HUES64 (cell line): ENCODE measurements at regions not wholly inside any gene's neighbourhood (a gene's known extent, or its start where the extent isn't known, plus 50 kb on each side); places are given as distances from the start of the nearest gene placed in this dataset.

Source experiments
- H3K27ac ChIP-seq: 2 replicates; pipeline ENCODE4 v1.7.0; 2013; ENCODE audit warnings: low read depth, low read length, inconsistent platforms
- H3K27me3 ChIP-seq: 2 replicates; pipeline ENCODE4 v1.6.1; 2013; ENCODE audit warnings: mild to moderate bottlenecking, low read length; ENCODE audit not compliant: insufficient read depth
- H3K36me3 ChIP-seq: 2 replicates; pipeline ENCODE4 v1.6.1; 2013; ENCODE audit warnings: mild to moderate bottlenecking, low read length; ENCODE audit not compliant: insufficient read depth
- H3K4me1 ChIP-seq: 2 replicates; pipeline ENCODE4 v1.6.1; 2013; ENCODE audit warnings: mild to moderate bottlenecking, low read length, moderate library complexity; ENCODE audit not compliant: insufficient read depth
- H3K4me3 ChIP-seq: 2 replicates; pipeline ENCODE4 v1.5.1; 2013; ENCODE audit warnings: mild to moderate bottlenecking, low read length, moderate library complexity
- H3K9ac ChIP-seq: 2 replicates; pipeline ENCODE4 v1.6.1; 2013; ENCODE audit warnings: mild to moderate bottlenecking, low read depth, low read length
- H3K9me3 ChIP-seq: 2 replicates; pipeline ENCODE4 v1.6.1; 2013; ENCODE audit warnings: low read depth, low read length; ENCODE audit not compliant: insufficient read depth
- WGBS: fragments of 150-250, 120-280 bp; methylation state at CpG from one replicate; pipeline ENCODE4 v1.1.7; 2013; ENCODE audit warnings: missing lambda C conversion rate; 5-methylcytosine and 5-hydroxymethylcytosine counted together

GRCh38 chr7:108697254-108697653, 127.6 kb downstream of the DNAJB9 start:
- no peaks in the 10 kb centered on the region for H3K36me3 ChIP-seq
- WGBS = 81% methylated on average over 3 of the region's 4 CpGs
- H3K4me3 ChIP-seq = no peak overlapping the region
- no peak overlapping the region for H3K9ac ChIP-seq
- no peaks in the 10 kb centered on the region for H3K27me3 ChIP-seq
- H3K4me1 ChIP-seq = no peaks in the 10 kb centered on the region
- no peak overlapping the region for H3K27ac ChIP-seq
- no peaks in the 10 kb centered on the region for H3K9me3 ChIP-seq

DNA sequence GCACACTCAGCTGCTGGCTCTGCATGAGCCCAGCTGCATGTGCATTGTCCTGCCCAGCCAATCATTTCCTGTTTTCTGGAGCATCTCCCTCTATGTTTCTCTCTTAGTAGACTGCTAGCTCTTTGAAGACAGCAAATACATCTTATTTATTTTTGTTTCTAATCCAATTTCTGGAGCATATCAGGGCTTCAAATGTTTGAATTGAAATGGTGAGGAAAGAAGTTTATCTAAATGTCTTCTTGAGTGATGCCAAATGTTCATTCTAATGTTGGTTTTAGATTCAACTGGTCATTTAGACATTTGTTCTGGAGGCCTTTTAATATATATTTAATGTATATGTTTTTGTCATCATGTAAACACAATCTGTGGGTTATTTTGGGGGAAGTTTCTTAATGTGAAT, 141.9 kb downstream of the DNAJB9 start:
- Histone ChIP-seq H3K36me3 (no peaks in the 10 kb centered on the region), H3K9me3 (no peaks in the 10 kb centered on the region), H3K4me3 (no peak overlapping the region), H3K27me3 (no peaks in the 10 kb centered on the region), H3K4me1 (no peaks in the 10 kb centered on the region), H3K9ac (no peak overlapping the region), H3K27ac (no peak overlapping the region)

GRCh38 chr7:108716783-108717182, 147.1 kb downstream of the DNAJB9 start:
- 93% methylated on average over 1 of the region's 1 CpG for WGBS
- Histone ChIP-seq H3K4me3 (no peak overlapping the region), H3K4me1 (no peaks in the 10 kb centered on the region), H3K36me3 (no peaks in the 10 kb centered on the region), H3K27me3 (no peaks in the 10 kb centered on the region), H3K9ac (no peak overlapping the region), H3K9me3 (no peaks in the 10 kb centered on the region), H3K27ac (no peak overlapping the region)

GRCh38 chr7:108717781-108718180, 148.1 kb downstream of the DNAJB9 start:
- H3K9ac ChIP-seq = no peak overlapping the region
- H3K4me3 ChIP-seq = no peak overlapping the region
- H3K36me3 ChIP-seq = no peaks in the 10 kb centered on the region
- H3K4me1 ChIP-seq = no peaks in the 10 kb centered on the region
- no peaks in the 10 kb centered on the region for H3K27me3 ChIP-seq
- no peaks in the 10 kb centered on the region for H3K9me3 ChIP-seq
- H3K27ac ChIP-seq = no peak overlapping the region

GRCh38 chr7:108719631-108720030, 150.0 kb downstream of the DNAJB9 start:
- H3K36me3 ChIP-seq = no peaks in the 10 kb centered on the region
- no peaks in the 10 kb centered on the region for H3K27me3 ChIP-seq
- H3K27ac ChIP-seq = no peak overlapping the region
- H3K9me3 ChIP-seq = no peaks in the 10 kb centered on the region
- no peak overlapping the region for H3K9ac ChIP-seq
- no peak overlapping the region for H3K4me3 ChIP-seq
- H3K4me1 ChIP-seq = peaks cover 6% of the 10 kb centered on the region; the same call in 1 of the 2 replicates

DNA sequence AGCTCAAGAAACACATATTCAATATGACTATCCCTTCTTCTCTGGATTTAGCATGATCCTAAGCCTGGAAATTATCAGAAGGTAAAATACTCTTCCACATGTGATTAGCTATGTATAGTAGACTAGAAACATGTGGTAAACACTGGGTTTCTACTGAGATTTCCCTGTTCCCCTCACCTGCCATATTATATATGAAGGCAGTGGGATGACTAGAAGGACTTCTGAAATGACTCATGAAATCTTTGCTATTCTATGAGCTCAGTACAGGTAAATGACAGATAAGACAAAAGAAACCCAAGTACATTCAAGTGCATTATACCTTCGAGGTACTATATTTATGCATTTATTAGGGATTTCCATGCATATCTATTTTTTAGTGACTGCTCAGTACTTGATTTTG, 152.9 kb downstream of the DNAJB9 start:
- Histone ChIP-seq H3K9me3 (no peaks in the 10 kb centered on the region), H3K4me3 (no peak overlapping the region), H3K36me3 (no peaks in the 10 kb centered on the region), H3K9ac (no peak overlapping the region), H3K4me1 (peaks cover 6% of the 10 kb centered on the region; the same call in 1 of the 2 replicates), H3K27me3 (no peaks in the 10 kb centered on the region), H3K27ac (no peak overlapping the region)
- WGBS = 100% methylated on average over 1 of the region's 1 CpG

DNA sequence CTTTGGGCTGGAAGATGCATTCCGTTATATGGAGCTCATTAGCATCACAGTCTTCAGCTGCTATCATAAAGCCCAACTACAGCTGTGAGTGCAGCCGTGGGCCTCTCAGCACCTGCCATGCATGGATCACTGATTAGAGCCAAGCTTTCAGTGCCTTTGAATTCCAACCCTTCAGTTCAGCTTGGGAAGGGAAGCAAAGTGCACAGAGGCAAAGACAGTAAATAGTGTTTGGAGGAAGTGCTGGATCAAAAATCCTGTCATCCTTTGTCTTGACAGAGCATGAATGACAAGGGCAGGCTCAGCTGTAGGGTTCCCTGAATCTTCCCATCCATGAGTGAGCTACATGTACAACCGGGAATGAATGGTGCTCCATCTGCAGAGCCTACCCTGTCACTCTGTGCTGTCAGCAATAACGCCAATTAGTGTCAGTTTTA, 153.7 kb downstream of the DNAJB9 start:
- H3K9me3 ChIP-seq = no peaks in the 10 kb centered on the region
- H3K36me3 ChIP-seq = no peaks in the 10 kb centered on the region
- no peak overlapping the region for H3K9ac ChIP-seq
- WGBS = 74% methylated on average over 4 of the region's 4 CpGs
- H3K4me1 ChIP-seq = peaks cover 6% of the 10 kb centered on the region; the same call in 1 of the 2 replicates
- H3K27me3 ChIP-seq = no peaks in the 10 kb centered on the region
- H3K27ac ChIP-seq = no peak overlapping the region
- H3K4me3 ChIP-seq = no peak overlapping the region

- H3K4me1 ChIP-seq = peaks cover 6% of the 10 kb centered on the region; the same call in 1 of the 2 replicates
- no peak overlapping the region for H3K27ac ChIP-seq
- H3K9me3 ChIP-seq = no peaks in the 10 kb centered on the region
- 96% methylated on average over 3 of the region's 3 CpGs for WGBS
- H3K4me3 ChIP-seq = no peak overlapping the region
- H3K9ac ChIP-seq = no peak overlapping the region
- no peaks in the 10 kb centered on the region for H3K36me3 ChIP-seq
- H3K27me3 ChIP-seq = no peaks in the 10 kb centered on the region
These were observed 154.8 kb downstream of the DNAJB9 start for GRCh38 chr7:108724251-108725100.

- no peaks in the 10 kb centered on the region for H3K9me3 ChIP-seq
- H3K27ac ChIP-seq = no peak overlapping the region
- H3K27me3 ChIP-seq = no peaks in the 10 kb centered on the region
- H3K4me3 ChIP-seq = no peak overlapping the region
- no peak overlapping the region for H3K9ac ChIP-seq
- H3K4me1 ChIP-seq = no peaks in the 10 kb centered on the region
- no peaks in the 10 kb centered on the region for H3K36me3 ChIP-seq
These were observed 166.1 kb downstream of the DNAJB9 start for GRCh38 chr7:108735814-108736213.

GRCh38 chr7:108736221-108736891, 166.7 kb downstream of the DNAJB9 start:
- no peak overlapping the region for H3K27ac ChIP-seq
- no peak overlapping the region for H3K4me3 ChIP-seq
- no peaks in the 10 kb centered on the region for H3K27me3 ChIP-seq
- WGBS = 50% methylated on average over 2 of the region's 2 CpGs
- no peak overlapping the region for H3K9ac ChIP-seq
- no peaks in the 10 kb centered on the region for H3K9me3 ChIP-seq
- no peaks in the 10 kb centered on the region for H3K36me3 ChIP-seq
- H3K4me1 ChIP-seq = no peaks in the 10 kb centered on the region

- Histone ChIP-seq H3K27me3 (no peaks in the 10 kb centered on the region), H3K4me1 (no peaks in the 10 kb centered on the region), H3K9me3 (no peaks in the 10 kb centered on the region), H3K27ac (no peak overlapping the region), H3K36me3 (no peaks in the 10 kb centered on the region), H3K4me3 (no peak overlapping the region), H3K9ac (no peak overlapping the region)
- WGBS = 87% methylated on average over 2 of the region's 3 CpGs
These were observed 201.5 kb downstream of the DNAJB9 start for GRCh38 chr7:108770981-108771745.
